GM12878 (cell line): ENCODE measurements at regions not wholly inside any gene's neighbourhood (a gene's known extent, or its start where the extent isn't known, plus 50 kb on each side); places are given as distances from the start of the nearest gene placed in this dataset.

Source experiments
- CTCF ChIP-seq, 3 experiments: IDR thresholded peaks in 2 of 3; conservative IDR thresholded peaks in 1 of 3; 2 replicates each; pipeline ENCODE4 v1.5.1; 2011; ENCODE audit warnings: low read depth in 3 of 3, low read length in 3 of 3, mild to moderate bottlenecking in 3 of 3, control low read depth in 2 of 3, moderate library complexity in 2 of 3, inconsistent platforms in 1 of 3, mixed read lengths in 1 of 3; ENCODE audit not compliant: control insufficient read depth in 2 of 3, insufficient read depth in 1 of 3; ENCODE audit errors: extremely low read depth in 1 of 3
- EP300 ChIP-seq, 2 experiments: fragments of 150-350 bp in 1 of 2; IDR thresholded peaks; 2 replicates each; pipeline ENCODE4 v1.6.1; 2011 to 2012; ENCODE audit warnings: low read depth in 2 of 2, low read length in 2 of 2, borderline replicate concordance in 1 of 2, improper control_type of control experiment in 1 of 2, inconsistent platforms in 1 of 2; ENCODE audit not compliant: control insufficient read depth in 1 of 2
- MEF2A ChIP-seq: IDR thresholded peaks from 2 replicates; pipeline ENCODE4 v1.6.1; 2011; ENCODE audit warnings: low read depth, mild to moderate bottlenecking, low read length, moderate library complexity; ENCODE audit not compliant: insufficient read depth
- REST ChIP-seq: IDR thresholded peaks from 2 replicates; pipeline ENCODE4 v1.6.1; 2012; ENCODE audit warnings: mild to moderate bottlenecking, low read depth, low read length
- RFX5 ChIP-seq: IDR thresholded peaks from 2 replicates; pipeline ENCODE4 v1.6.1; 2011; ENCODE audit warnings: low read depth, low read length, improper control_type of control experiment
- ZNF207 ChIP-seq: fragments of 450-650 bp; IDR thresholded peaks from 2 replicates; pipeline ENCODE4 v1.6.1; 2014; ENCODE audit warnings: antibody characterized with exemption, mild to moderate bottlenecking, borderline replicate concordance
- ZNF274 ChIP-seq: IDR thresholded peaks from one replicate; pipeline ENCODE4 v1.8.0; 2011; ENCODE audit not compliant: insufficient read length, insufficient read depth

GRCh38 chr15:35166730-35167359, 81.8 kb upstream of the NANOGP8 start:
- TF ChIP-seq CTCF (IDR thresholded peaks at IDR 0.05 in 2 of 3, conservative IDR thresholded peaks at IDR 0.05 in 1 of 3; ENCODE audit: control insufficient read depth in 2 of 3, extremely low read depth in 1 of 3, insufficient read depth in 1 of 3, low read depth in 3 of 3, low read length in 3 of 3) (no peak), EP300 (IDR thresholded peaks at IDR 0.05; ENCODE audit: borderline replicate concordance in 1 of 2, control insufficient read depth in 1 of 2, low read depth in 2 of 2, low read length in 2 of 2) (no peak), ZNF274 (no peak), RFX5 (no peak), MEF2A (no peak), REST (no peak), ZNF207 (no peak)
